OCI-LY1 (cell line): ENCODE measurements at regions not wholly inside any gene's neighbourhood (a gene's known extent, or its start where the extent isn't known, plus 50 kb on each side); places are given as distances from the start of the nearest gene placed in this dataset.

Source experiments
- CTCF ChIP-seq: fragments of 200-600 bp; sonication (generic), shearing (Covaris generic); IDR thresholded peaks from 2 replicates; pipeline ENCODE4 v1.5.1; 2017; ENCODE audit warnings: mild to moderate bottlenecking, antibody characterized with exemption, low read length, moderate library complexity, mixed read lengths
- EZH2 ChIP-seq: fragments of 200-600 bp; sonication (generic), shearing (Covaris generic); IDR thresholded peaks from 2 replicates; pipeline ENCODE4 v1.8.0; 2017; ENCODE audit warnings: borderline replicate concordance, mixed run types, mild to moderate bottlenecking, antibody characterized with exemption, low read length, moderate library complexity, mixed read lengths

- TF ChIP-seq CTCF (no peak), EZH2 (no peak)
Observed at GRCh38 chr22:33220476-33221080, 162.4 kb upstream of the SYN3 start.
